HepG2 (cell line): ENCODE measurements at regions not wholly inside any gene's neighbourhood (a gene's known extent, or its start where the extent isn't known, plus 50 kb on each side); places are given as distances from the start of the nearest gene placed in this dataset.

Experiments used
- ATM ChIP-seq: fragments of 450-650 bp; IDR thresholded peaks from 2 replicates; pipeline ENCODE4 v1.7.1; 2017; ENCODE audit warnings: mild to moderate bottlenecking, borderline replicate concordance
- SUZ12 ChIP-seq: fragments of 150-350 bp; IDR thresholded peaks from 2 replicates; pipeline ENCODE4 v1.6.1; 2014; ENCODE audit warnings: low read depth, low read length
- ZNF317 ChIP-seq: sonication (generic); formaldehyde crosslinking; IDR thresholded peaks from 2 replicates; pipeline ENCODE4 v1.5.0; 2020; ENCODE audit warnings: mild to moderate bottlenecking, missing genetic modification reagents
- TF ChIP-seq, protein P1 (sequence below), 2 experiments: sonication (generic) in 1 of 2; formaldehyde crosslinking in 1 of 2; IDR thresholded peaks; 2 replicates each; pipeline versions ENCODE4 v1.5.1 to v1.6.1; 2011 to 2020; ENCODE audit warnings: borderline replicate concordance in 1 of 2, low read depth in 1 of 2, low read length in 1 of 2, mild to moderate bottlenecking in 1 of 2, missing genetic modification reagents in 1 of 2, moderate library complexity in 1 of 2
- TF ChIP-seq, protein P2 (sequence below): sonication (generic); formaldehyde crosslinking; IDR thresholded peaks from 2 replicates; pipeline ENCODE4 v1.5.0; 2020; ENCODE audit warnings: mild to moderate bottlenecking, missing genetic modification reagents, moderate library complexity
- TF ChIP-seq, protein P3 (sequence below): sonication (generic); formaldehyde crosslinking; IDR thresholded peaks from 2 replicates; pipeline ENCODE4 v1.4.0; 2020; ENCODE audit warnings: missing genetic modification reagents, mild to moderate bottlenecking, borderline replicate concordance

GRCh38 chr4:37763831-37764230, 62.7 kb upstream of the PGM2 start:
- TF ChIP-seq, protein P1, sequence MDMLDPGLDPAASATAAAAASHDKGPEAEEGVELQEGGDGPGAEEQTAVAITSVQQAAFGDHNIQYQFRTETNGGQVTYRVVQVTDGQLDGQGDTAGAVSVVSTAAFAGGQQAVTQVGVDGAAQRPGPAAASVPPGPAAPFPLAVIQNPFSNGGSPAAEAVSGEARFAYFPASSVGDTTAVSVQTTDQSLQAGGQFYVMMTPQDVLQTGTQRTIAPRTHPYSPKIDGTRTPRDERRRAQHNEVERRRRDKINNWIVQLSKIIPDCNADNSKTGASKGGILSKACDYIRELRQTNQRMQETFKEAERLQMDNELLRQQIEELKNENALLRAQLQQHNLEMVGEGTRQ (IDR thresholded peaks at IDR 0.05; ENCODE audit: low read depth, low read length): no peak
- TF ChIP-seq, protein P1 (CRISPR knock-in tag; IDR thresholded peaks at IDR 0.05; ENCODE audit: borderline replicate concordance): no peak
- TF ChIP-seq ATM (no peak), SUZ12 (no peak), ZNF317 (CRISPR knock-in tag) (no peak)
- TF ChIP-seq, protein P2, sequence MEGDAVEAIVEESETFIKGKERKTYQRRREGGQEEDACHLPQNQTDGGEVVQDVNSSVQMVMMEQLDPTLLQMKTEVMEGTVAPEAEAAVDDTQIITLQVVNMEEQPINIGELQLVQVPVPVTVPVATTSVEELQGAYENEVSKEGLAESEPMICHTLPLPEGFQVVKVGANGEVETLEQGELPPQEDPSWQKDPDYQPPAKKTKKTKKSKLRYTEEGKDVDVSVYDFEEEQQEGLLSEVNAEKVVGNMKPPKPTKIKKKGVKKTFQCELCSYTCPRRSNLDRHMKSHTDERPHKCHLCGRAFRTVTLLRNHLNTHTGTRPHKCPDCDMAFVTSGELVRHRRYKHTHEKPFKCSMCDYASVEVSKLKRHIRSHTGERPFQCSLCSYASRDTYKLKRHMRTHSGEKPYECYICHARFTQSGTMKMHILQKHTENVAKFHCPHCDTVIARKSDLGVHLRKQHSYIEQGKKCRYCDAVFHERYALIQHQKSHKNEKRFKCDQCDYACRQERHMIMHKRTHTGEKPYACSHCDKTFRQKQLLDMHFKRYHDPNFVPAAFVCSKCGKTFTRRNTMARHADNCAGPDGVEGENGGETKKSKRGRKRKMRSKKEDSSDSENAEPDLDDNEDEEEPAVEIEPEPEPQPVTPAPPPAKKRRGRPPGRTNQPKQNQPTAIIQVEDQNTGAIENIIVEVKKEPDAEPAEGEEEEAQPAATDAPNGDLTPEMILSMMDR (CRISPR knock-in tag): no peak
- TF ChIP-seq, protein P3, sequence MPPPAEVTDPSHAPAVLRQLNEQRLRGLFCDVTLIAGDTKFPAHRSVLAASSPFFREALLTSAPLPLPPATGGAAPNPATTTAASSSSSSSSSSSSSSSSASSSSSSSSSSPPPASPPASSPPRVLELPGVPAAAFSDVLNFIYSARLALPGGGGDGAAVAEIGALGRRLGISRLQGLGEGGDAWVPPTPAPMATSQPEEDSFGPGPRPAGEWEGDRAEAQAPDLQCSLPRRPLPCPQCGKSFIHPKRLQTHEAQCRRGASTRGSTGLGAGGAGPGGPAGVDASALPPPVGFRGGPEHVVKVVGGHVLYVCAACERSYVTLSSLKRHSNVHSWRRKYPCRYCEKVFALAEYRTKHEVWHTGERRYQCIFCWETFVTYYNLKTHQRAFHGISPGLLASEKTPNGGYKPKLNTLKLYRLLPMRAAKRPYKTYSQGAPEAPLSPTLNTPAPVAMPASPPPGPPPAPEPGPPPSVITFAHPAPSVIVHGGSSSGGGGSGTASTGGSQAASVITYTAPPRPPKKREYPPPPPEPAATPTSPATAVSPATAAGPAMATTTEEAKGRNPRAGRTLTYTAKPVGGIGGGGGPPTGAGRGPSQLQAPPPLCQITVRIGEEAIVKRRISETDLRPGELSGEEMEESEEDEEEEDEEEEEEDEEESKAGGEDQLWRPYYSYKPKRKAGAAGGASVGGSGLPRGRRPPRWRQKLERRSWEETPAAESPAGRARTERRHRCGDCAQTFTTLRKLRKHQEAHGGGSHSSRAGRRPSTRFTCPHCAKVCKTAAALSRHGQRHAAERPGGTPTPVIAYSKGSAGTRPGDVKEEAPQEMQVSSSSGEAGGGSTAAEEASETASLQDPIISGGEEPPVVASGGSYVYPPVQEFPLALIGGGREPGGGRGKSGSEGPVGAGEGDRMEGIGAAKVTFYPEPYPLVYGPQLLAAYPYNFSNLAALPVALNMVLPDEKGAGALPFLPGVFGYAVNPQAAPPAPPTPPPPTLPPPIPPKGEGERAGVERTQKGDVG (CRISPR knock-in tag): no peak
